Ecto neural progenitor cell (in vitro differentiated cells): ENCODE measurements at regions not wholly inside any gene's neighbourhood (a gene's known extent, or its start where the extent isn't known, plus 50 kb on each side); places are given as distances from the start of the nearest gene placed in this dataset.
"Not testable (repeated sequence)": the region's sequence is repeated elsewhere in the genome, so short reads cannot be mapped to it uniquely, and the experiment has no call there.

Experiments used
- DNase-seq: peaks from one replicate; pipeline ENCODE4 v3.0.0-alpha.2; 2018; ENCODE audit warnings: low spot score

DNA sequence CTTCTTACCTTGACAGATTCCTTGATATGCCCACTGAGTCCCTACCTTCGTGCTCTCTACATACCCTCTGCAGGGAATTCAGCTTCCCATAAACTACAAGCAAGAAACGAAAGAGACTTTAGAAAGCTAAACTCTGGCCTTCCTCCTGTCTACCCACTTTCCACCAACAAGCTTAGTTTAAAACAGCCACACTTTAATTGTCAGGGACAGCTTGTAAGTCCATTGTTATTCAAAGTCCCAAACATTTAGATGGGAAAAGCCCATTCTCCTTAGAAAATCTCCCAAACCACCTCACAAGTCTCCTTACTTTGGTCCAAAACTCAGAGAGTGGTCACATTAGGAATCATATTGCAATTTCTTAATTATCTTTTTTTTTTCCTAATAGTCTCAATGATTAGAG is 2695.8 kb downstream of the PCDH9 start:
- DNase-seq, result no peak

DNA sequence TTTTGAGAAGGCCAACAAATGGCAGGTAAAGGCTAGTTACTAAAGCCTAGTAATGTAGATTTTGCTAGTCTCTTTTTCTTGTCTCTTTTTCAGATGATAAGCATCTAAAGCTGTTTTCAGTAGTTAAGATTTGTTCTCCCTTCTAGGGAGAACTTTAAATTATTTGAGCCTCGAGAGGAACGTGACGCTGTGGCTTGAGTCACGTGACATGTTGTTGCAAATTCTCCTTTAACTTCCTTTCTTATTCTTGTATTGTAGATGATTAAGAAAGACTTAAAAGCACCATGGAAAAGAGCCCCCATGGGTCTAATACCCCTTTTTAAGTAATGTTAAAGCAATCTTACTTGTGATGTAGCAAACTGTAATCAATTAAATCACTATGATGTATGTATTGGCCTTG is 2698.7 kb downstream of the PCDH9 start:
- no peak for DNase-seq

DNA sequence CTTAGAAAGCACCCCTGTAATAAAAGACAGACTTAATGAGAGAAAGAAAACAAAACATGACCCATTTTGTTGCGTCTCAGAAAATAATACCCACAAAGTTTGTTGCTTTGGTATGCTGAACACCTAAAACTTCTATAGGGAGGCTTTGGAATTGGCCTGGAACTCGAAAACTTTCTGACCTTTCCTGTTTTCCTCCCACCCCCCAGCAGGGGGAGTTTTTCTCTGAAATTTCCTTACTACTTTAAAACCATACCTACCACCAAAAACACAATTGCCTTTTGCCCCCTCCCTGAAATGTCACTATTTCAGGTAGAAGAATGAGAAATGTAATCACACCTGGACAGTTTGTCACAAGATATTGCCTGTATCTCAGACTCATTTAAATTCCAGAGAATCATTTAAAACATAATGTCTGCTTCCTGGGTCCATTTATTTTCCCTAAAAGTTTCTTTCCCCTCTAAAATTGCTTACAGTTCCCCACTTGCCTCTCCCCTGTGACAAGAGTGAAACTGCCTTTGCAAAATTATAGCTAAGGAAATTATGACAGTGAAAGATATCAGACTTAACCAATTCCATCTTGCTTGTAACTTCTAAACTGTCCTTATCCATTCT is 2700.2 kb downstream of the PCDH9 start:
- DNase-seq, result no peak

DNA sequence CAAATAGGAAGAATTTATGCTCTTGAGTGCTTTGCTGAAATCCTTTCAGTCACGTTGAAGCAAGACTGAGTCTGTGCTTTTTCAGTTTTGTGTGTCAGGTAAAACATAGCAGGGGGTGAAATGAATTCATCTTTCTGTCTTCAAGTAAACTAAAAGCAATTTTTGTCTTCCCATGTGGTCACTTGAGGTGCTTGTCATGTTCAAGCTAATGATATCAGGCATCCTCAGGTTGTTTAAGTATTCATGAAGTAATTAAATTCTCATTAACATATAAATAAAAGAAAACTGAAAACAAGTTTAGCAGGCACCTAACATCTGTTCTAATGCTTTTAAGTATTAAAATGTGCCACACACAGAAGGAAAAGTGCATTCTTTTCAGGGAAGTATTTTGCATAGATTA is 2701.3 kb downstream of the PCDH9 start:
- no peak for DNase-seq

- no peak for DNase-seq
These were observed 2702.6 kb downstream of the PCDH9 start for GRCh38 chr13:64527561-64527960.

- no peak for DNase-seq
These were observed 2704.4 kb downstream of the PCDH9 start for GRCh38 chr13:64525687-64526086.

GRCh38 chr13:64510747-64511146 is 2719.4 kb downstream of the PCDH9 start:
- no peak for DNase-seq

DNA sequence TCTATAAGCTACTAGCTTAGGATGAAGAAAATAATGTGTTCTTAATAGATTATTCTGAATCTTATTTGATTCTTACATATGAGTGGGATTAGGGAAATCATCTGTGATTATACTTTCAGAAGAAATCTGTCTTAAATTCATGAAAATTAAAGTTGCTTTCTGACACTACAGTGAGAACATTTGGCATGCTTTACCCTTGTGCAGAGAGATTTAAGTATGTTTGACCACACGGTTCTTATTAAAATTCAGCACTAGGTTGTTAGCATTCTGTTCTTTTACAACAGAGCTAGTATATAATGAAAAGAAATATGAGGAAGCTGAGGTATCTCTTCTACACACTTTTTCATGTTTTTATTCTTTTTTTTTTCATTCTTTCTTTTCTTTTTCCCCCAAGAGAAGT is 2723.9 kb downstream of the PCDH9 start:
- no peak for DNase-seq

DNA sequence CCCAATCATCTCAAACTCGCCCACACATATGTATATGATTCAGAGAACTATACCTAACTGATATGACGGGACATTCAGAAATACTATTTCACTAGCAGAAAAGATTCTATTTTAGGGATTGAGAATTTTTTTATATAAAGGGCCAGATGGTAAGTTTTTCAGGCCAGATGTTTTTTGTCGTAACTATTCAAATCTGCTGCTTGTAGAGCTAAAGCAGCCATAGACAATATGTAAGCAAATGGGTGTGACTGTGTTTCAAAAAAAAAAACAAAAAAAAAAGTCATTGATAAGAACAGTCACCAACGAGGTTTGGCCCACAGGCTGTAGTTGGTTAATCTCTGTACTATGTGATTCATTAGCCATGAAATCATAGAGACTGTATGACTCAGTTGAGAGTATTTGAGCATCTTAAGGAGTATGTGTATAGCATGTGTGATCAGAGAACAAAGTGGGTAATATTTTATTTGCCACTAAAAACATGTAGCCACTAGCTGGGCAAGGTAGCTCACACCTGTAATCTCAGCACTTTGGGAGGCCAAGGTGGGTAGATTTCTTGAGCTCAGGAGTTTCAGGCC is 2724.7 kb downstream of the PCDH9 start:
- no peak for DNase-seq

GRCh38 chr13:64488731-64489130 is 2741.4 kb downstream of the PCDH9 start:
- DNase-seq, result no peak

- no peak for DNase-seq
These were observed 2747.8 kb downstream of the PCDH9 start for GRCh38 chr13:64482373-64482772.

GRCh38 chr13:64480672-64481071 is 2749.5 kb downstream of the PCDH9 start:
- no peak for DNase-seq

DNA sequence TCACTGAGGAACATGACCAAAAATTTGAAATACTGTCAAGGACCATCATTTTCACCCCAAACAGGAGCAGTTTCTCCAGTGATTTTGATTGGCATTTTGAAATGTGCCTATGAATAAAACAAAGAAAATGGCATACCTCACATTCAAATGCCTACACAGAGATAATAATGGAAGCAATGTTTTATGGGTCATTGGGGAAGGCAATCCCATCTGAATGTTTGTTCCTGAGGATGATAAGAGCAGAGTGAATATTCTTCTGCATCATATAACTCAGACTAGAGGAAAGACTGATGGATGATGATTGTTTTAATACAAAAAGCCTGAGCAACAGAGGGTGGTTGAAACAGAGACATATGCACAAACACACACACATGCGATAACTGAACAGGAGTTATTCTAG is 2749.9 kb downstream of the PCDH9 start:
- no peak for DNase-seq

DNA sequence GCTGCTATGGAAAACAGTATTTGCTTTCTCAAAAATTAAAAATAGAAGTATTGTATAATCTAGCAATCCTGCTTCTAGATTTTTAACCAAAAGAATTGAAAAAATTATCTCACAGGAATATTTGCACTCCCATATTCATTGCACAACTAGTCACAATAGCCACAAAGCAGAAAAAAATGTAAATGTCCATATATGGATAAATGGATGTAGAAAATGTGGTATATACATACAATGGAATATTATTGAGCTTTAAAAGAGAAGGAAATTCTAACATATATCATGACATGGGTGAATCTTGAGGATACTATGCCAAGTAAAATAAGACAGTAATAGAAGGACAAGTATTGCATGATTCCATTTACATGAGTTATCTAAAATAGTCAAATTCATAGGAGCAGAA is 2753.0 kb downstream of the PCDH9 start:
- DNase-seq, result no peak

- not testable (repeated sequence) for DNase-seq
These were observed 2754.0 kb downstream of the PCDH9 start for GRCh38 chr13:64476041-64476568.

- DNase-seq, result no peak
These were observed 2758.2 kb downstream of the PCDH9 start for GRCh38 chr13:64471916-64472315.

DNA sequence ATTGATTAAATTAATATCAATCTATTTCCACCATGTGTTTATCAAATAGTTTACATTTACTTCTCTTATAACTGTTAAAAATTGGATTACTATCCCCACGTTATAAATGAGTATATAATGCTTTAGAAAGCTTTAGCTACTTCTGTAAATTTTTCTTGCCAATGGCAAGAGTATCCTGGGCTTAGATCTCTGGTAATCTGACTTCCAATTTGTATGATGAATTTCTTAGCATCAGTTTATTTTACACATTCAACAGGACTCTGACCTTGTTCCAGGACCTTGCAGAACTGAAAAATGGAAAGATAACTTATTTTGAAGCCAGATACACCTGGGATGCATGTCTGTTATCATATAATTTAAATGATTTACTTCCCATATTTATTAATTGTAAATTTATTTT is 2759.4 kb downstream of the PCDH9 start:
- no peak for DNase-seq

- DNase-seq, result no peak
These were observed 2770.4 kb downstream of the PCDH9 start for GRCh38 chr13:64459778-64460177.

GRCh38 chr13:64457976-64458375 is 2772.2 kb downstream of the PCDH9 start:
- DNase-seq, result no peak

DNA sequence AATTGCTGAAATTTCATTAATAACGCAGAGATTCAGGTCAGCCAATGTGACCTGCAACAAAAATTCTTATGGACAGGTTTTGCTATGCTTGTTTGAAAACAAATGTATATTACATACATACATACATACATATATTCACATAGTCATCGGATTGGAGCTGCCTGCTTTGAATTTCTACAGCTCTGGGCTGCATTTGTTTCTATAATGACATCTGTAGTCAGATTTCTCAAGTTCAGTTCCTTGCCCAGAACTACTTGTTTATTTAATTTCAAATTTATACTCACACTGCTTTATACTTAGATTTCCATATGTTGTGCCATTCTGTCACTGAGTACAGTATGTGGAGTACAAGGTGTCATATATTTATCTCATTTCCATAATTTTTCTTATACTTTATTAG is 2775.0 kb downstream of the PCDH9 start:
- no peak for DNase-seq

- DNase-seq, result peak; percentile 52
These were observed 2776.3 kb downstream of the PCDH9 start for GRCh38 chr13:64453831-64454230.

GRCh38 chr13:64446372-64446771 is 2783.8 kb downstream of the PCDH9 start:
- DNase-seq, result no peak

DNA sequence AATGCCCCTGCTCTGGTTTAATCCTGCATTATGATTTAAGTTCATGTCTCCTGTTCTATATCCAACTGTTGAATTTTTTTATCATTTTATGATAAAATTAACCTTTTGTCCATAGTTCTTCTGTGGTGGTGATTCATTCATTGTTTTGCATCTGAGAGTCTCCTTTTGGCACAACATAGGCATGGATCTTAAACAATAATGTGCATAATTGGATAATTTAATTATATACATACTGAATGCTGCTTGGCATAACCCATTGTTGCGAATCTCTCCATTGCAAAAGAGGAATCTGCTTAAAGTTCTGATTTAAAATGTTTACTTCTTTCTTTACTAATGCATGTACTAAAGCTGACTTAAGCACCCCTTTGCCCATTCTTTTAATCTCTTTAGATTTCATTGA is 2788.4 kb downstream of the PCDH9 start:
- DNase-seq, result no peak

- no peak for DNase-seq
These were observed 2792.1 kb downstream of the PCDH9 start for GRCh38 chr13:64438084-64438483.
